BE2C (cell line): ENCODE measurements at regions not wholly inside any gene's neighbourhood (a gene's known extent, or its start where the extent isn't known, plus 50 kb on each side); places are given as distances from the start of the nearest gene placed in this dataset.

Source experiments
- DNase-seq: peaks from one replicate; pipeline ENCODE4 v3.0.0-alpha.2; 2020
- H3K27me3 ChIP-seq: fragments of 250-450 bp; sonication (Bioruptor Pico); 2 replicates; pipeline ENCODE4 v1.5.1; 2020; ENCODE audit warnings: mild to moderate bottlenecking
- H3K36me3 ChIP-seq: fragments of 250-450 bp; sonication (Bioruptor Pico); 2 replicates; pipeline ENCODE4 v1.5.1; 2020; ENCODE audit warnings: mild to moderate bottlenecking
- H3K4me1 ChIP-seq: fragments of 250-450 bp; sonication (Bioruptor Pico); 2 replicates; pipeline ENCODE4 v1.5.1; 2020
- H3K4me3 ChIP-seq: 2 replicates; pipeline ENCODE4 v1.5.1; 2011; ENCODE audit warnings: low read depth, low read length
- H3K9me3 ChIP-seq: fragments of 250-450 bp; sonication (Bioruptor Pico); 2 replicates; pipeline ENCODE4 v1.5.1; 2020
- TF ChIP-seq, protein P1 (sequence below): IDR thresholded peaks from 2 replicates; pipeline ENCODE4 v1.5.1; 2012; ENCODE audit warnings: mild to moderate bottlenecking, low read depth, low read length

DNA sequence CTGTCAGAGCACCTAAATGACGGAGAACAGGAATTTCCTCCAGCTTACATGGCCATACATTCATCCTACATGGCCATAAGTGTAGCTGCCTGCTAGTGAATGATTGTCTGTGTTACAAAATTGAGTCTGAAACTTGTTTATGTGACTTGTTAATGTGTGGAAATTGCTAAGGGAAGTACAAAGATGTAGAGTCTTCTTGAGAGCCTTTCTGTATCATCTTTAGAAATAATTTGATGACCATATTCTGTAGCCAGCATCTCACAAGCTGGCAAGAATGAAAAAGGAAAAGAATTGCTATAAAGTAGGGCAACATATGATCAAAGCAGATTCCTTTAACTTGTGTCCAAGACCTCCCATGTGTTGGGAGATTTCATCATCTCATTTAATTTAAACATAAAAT is 339.2 kb upstream of the LRRC7 start:
- Histone ChIP-seq H3K27me3 (no peaks in the 10 kb centered on the region), H3K36me3 (no peaks in the 10 kb centered on the region), H3K9me3 (no peaks in the 10 kb centered on the region), H3K4me3 (no peak overlapping the region), H3K4me1 (no peaks in the 10 kb centered on the region)
- TF ChIP-seq, protein P1, sequence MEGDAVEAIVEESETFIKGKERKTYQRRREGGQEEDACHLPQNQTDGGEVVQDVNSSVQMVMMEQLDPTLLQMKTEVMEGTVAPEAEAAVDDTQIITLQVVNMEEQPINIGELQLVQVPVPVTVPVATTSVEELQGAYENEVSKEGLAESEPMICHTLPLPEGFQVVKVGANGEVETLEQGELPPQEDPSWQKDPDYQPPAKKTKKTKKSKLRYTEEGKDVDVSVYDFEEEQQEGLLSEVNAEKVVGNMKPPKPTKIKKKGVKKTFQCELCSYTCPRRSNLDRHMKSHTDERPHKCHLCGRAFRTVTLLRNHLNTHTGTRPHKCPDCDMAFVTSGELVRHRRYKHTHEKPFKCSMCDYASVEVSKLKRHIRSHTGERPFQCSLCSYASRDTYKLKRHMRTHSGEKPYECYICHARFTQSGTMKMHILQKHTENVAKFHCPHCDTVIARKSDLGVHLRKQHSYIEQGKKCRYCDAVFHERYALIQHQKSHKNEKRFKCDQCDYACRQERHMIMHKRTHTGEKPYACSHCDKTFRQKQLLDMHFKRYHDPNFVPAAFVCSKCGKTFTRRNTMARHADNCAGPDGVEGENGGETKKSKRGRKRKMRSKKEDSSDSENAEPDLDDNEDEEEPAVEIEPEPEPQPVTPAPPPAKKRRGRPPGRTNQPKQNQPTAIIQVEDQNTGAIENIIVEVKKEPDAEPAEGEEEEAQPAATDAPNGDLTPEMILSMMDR, result no peak
- DNase-seq, result no peak

DNA sequence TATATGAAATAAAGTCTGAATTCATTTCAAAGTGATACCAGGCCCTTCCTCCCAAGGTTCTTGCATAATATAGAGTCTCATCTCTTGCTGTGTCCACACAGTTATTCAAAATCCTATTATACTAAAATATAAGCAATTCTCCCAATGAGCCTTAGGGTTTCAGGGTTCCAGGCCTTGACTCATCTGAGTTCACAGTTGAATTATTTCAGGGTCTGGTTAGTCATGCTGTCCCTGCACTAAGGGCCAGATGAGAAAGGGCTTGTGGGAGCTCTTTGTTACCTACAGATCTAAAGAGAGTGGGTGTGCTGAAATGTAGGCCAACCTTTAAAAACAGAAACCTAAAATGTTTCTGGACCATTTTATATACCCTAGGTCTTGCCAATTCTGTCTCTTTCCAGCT is 337.5 kb upstream of the LRRC7 start:
- DNase-seq, result no peak

DNA sequence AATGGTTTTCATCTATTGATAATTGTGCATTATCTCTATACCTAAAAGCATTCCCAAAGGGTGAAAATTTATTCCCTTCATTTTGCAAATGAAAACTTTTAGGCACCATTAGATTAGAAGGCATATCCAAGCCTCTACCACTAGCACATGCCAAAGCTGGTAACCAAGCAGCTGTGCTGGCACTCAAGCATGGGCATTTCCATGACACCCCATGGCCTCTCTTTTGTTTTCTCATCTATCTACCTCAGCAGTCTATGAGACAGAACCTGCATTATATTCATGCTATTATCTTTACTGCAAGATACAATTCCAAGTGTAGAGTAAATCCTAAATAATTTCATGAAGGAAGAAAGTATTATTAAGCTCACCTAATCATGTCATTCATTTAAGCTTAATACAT is 334.3 kb upstream of the LRRC7 start:
- no peak overlapping the region for H3K4me3 ChIP-seq
- H3K4me1 ChIP-seq, result no peaks in the 10 kb centered on the region
- H3K27me3 ChIP-seq, result no peaks in the 10 kb centered on the region
- TF ChIP-seq, protein P1, result no peak
- no peaks in the 10 kb centered on the region for H3K9me3 ChIP-seq
- no peak for DNase-seq
- no peaks in the 10 kb centered on the region for H3K36me3 ChIP-seq

More for the DNA sequence above, 337.5 kb upstream of the LRRC7 start:
- H3K4me1 ChIP-seq, result no peaks in the 10 kb centered on the region
- H3K36me3 ChIP-seq, result no peaks in the 10 kb centered on the region
- TF ChIP-seq, protein P1, result no peak
- no peaks in the 10 kb centered on the region for H3K27me3 ChIP-seq
- H3K9me3 ChIP-seq, result no peaks in the 10 kb centered on the region
- no peak overlapping the region for H3K4me3 ChIP-seq

DNA sequence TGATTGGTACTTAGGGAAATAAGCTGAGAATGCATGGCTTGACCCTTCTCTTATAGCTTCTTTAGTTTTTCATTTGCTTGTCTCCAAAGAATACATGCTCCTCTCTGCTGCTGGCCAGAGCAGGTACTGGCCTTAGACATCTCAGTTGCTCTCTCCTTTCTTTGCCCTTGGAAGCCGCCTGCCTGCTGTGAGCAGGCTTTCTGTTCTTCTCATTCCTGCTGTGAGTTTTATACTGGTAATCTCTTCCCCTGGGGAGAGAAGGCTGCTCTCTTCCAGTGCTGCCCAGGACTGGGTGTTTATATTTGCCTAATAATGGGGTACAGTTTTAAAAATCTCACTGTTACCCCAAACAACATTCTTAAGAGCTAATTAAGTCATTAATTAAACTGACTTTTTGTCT is 323.5 kb upstream of the LRRC7 start:
- H3K9me3 ChIP-seq, result no peaks in the 10 kb centered on the region
- DNase-seq, result no peak

DNA sequence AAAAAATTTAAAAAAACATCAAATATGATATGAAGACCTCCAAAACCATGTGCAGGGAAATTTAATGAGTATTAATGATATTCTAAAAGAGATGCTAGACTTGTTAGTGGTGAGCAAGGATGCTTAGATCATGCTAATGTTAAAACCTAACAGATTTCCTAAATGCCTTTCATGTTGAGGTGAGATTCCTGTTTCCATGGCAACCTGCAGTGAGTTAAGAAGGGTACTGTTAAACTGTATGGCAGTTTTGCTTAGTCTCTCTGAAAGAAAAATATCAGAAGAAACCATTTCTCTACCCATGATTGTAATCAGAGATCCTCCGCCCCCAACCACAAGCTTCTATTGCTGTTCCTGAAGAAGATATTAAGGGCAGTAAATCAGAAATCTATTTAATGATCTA is 321.6 kb upstream of the LRRC7 start:
- Histone ChIP-seq H3K27me3 (no peaks in the 10 kb centered on the region), H3K4me3 (no peak overlapping the region), H3K4me1 (no peaks in the 10 kb centered on the region), H3K9me3 (no peaks in the 10 kb centered on the region), H3K36me3 (no peaks in the 10 kb centered on the region)
- no peak for DNase-seq
- TF ChIP-seq, protein P1, result no peak

More for the DNA sequence above, 323.5 kb upstream of the LRRC7 start:
- H3K36me3 ChIP-seq, result no peaks in the 10 kb centered on the region
- TF ChIP-seq, protein P1, result no peak
- H3K4me3 ChIP-seq, result no peak overlapping the region
- no peaks in the 10 kb centered on the region for H3K4me1 ChIP-seq
- no peaks in the 10 kb centered on the region for H3K27me3 ChIP-seq

DNA sequence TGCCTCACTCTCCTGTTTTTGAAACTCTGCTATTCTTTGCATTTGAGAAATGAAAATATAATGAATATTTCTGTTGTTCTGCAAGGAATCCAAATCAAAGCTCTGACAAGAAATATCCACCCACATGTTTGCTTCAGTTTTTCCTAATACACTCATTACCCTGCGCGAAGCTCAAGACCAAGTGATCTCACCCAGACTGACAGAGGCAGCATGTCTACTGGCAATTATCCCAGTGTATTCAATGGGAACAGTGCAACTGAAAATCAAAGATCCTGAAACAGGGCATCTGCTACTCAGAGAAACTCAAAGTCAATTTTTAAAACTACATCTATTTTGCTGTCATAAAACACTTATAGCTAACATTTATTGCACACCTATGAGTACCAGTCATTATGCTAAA is 321.0 kb upstream of the LRRC7 start:
- H3K4me1 ChIP-seq, result no peaks in the 10 kb centered on the region
- H3K27me3 ChIP-seq, result no peaks in the 10 kb centered on the region
- no peaks in the 10 kb centered on the region for H3K36me3 ChIP-seq
- H3K4me3 ChIP-seq, result no peak overlapping the region
- no peak for DNase-seq
- no peaks in the 10 kb centered on the region for H3K9me3 ChIP-seq
- TF ChIP-seq, protein P1, result no peak
